GM21528 (cell line): ENCODE measurements at regions not wholly inside any gene's neighbourhood (a gene's known extent, or its start where the extent isn't known, plus 50 kb on each side); places are given as distances from the start of the nearest gene placed in this dataset.
"Not testable (repeated sequence)": the region's sequence is repeated elsewhere in the genome, so short reads cannot be mapped to it uniquely, and the experiment has no call there.

Source experiments
- ATAC-seq: cut with Tn5 transposase; IDR thresholded peaks from one replicate; pipeline ENCODE4 v1.9.1; 2021; ENCODE audit warnings: mild to moderate bottlenecking, moderate library complexity; ENCODE audit not compliant: unreplicated experiment, low FRiP score

DNA sequence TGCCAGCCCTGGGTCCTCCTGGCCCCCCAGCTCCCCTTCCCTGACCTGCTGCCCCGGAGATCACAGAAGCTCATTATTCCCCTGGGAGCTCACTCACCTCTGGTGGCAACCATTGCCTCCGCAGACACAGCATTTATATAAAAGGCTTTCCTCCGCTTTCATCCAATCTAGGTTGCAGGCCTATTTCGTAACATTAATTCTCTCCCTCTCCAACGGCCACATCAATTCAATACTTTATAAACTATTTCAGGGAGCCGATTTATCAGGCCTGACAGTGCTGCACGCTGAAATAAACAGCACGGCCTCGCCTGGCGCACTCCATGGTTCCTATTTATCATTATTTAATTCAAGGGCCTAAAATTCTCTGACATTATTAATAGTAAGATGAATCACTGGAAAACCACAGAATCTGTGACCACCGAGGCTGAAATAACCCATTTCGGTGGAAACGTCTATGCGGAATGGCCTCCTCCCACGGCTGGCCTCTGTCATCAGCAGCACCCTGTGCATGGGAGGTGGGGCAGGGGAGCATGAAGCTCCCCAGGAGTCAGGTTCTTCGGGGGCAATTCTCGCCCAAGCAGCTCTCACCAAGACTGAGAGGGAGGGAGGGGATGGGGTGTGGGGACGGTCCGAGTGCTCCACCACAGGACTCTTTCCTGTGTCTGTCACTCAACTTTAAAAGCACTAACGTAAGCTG is 249.3 kb upstream of the PFKP start:
- ATAC-seq = no peak

DNA sequence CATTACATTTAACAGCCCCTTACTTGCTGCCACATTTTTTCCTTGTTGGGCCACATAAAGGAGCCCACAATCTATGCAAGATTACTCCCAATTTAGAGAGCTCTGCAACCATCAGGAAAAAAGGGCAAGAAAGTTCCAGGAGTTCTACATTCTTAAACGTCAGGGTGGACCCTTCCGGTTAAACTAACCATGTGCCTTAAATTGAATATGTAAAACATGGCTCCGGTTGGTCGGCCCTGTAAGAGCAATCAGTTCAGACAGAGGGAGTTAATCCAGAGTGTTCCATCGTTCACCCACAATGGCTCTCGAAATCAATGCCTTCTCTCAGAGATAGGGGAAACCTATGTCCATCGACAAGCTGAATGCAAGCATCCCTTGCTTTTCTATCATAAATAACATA is 253.7 kb upstream of the PFKP start:
- no peak for ATAC-seq

DNA sequence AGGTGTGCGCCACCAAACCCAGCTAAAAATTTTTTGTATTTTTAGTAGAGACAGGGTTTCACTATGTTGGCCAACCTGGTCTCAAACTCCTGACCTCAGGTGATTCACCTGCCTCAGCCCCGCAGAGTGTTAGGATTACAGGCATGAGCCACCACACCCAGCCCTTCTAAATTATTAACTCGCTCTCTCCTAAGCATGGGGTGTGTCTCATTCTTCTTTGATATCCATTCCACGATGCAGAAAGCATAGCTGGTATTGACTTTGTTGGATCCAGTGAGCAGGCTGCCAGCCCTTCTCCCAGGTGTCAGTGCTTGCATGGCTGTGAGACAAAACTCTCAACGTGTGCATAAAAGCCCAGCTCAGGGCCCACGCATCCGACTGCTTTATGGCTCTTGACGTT is 254.1 kb upstream of the PFKP start:
- ATAC-seq = no peak

DNA sequence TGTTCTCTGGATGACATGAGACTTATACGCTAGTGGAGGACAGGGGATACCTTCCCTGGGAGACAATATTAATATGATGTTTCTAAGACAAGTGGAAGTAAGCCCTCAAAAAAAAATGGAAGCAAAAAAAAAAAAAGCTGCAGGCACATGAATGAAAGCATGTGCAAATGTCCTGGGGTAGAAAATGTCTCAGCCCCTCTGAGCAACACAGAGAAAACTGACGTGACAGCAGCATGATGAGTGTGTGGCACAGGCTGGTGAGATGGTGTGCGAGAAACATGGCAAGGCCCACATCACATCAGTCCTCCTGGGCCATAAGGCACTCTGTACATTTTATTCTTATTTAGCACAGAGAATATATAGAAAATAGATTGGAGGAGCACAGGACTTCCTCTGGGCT is 254.7 kb upstream of the PFKP start:
- ATAC-seq = no peak

DNA sequence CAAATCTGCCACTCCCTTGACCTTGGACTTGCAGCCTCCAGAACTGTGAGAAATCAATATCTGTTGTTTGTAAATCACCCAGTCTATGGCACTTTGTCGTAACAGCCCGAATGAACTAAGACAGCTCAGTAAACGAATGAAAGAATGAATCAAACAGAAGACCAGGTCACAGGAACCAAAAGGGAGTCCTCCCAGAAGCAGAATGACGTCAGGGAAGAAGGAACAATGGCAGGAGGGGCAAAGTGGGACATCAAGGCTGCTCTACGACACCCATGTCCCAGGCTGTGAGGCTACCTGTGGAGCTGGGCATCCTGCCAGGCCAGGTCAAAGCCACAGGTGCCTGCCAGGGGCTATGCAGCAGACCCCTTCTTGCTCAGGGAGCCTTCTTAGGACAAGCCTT is 267.2 kb upstream of the PFKP start:
- ATAC-seq = no peak

DNA sequence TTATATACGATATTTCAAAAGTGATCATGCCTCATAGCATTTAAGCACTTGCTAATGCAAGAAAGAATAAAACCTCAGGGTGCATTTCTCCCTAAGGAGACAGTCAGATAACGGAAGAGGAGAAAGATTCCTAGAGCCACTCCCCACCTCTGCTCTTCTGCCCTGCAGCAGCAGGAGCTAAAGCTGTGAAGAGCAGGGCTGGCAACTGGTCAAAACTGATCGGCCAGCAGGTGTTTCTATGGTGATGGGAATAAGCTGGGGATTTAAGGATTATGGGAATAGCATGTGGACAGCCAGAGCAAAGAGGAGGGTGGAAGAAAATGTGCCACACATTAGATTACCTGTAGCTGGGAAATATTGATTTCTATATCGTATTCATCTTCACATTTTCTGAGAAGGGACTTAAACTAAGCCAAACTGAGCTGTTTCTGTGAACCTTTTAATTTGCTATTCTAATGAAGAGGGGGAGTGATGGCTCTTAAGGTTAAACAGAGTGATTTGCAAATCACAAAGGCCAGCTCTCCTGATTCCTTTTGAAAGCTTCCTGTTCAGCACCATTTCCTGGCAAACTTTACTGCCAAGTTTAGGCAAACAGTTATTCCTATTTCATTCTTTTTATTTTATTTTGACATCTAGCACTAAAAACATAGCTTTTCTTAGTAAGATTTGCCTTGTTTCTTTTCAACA is 268.9 kb upstream of the PFKP start:
- no peak for ATAC-seq

DNA sequence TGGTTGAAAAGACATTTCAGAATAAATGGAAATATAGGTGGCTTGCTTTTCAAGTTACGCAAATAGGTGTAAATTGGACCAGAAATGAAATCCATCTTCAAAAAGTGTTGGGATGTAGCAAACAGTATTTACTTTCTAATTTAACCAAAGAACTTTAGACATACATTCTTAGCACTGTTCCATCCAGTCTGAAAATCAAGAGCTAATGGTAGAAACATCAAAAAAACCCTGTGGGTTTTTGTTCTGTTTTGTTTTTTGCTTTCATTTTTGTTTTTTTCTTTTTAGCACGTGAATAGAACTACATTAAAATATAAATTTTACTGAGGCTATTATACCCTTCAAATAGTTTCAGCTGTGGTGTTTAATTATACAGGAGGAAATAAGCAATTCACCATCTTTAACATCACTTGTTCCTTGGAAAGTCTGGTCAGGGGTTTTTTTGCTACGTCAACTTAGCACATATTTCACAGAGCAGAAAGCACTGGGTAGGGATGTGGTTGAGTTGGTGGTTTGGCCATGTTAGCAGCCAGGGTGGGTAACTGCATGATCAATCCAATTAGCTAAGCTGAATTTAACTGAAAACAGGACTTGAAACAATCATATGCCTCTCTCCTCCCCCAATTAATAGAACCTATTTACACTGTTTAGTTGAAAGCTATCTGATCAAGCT is 275.4 kb upstream of the PFKP start:
- peak; percentile 85 for ATAC-seq

DNA sequence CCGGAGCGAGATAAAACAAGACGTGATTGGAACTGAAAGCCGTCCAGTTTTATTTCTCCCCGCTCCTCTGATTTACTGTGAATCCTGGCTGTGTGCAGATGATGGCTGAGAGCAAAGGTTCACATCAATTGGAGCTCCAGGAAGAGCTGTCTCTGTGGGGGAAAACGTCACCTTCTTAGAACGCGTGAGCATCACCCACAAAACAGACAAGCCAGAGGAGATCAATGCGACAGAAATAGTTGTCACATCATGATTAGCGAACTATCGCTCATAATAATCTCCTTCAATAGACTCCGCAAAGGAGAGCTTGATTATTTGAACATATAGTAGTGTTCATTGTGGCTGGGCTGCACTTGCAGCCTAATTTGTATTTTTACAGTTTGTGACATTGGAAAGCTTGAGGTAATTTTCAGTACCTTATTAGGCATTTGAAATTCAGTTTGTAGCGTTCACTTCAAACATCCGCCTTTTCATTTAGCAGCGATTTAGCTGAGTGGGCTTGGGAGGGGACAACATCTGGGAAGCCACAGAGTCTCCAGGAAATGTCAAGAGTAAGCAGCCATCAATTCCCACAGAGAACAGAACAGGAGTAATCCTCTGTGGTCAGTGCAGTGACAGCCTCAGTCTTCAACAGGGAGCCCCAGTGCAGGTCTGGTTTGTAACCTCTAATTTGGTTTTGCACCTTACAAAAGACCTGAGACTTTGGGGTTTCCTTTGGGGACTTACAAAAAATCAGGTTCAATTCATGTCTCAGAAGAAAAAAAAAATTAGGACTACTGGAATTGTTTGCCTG is 276.8 kb upstream of the PFKP start:
- no peak for ATAC-seq

DNA sequence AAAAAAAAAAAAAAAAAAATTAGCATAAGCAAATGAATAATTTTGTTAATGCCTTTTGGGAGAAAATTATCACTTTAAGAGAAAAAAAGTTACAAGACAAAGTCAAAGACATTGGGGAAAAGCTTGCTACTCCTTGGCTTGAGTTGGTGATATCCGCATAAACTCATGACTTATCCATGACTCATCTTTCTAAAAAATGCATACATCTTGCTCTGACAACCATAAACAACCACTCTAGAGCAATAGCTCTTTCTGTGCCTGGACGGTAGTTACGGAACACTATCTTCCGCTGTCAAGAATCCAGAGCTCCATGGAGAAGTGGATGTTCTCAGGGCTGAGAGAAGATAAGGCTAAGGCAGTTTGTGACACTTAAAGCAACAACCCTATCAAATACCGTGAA is 281.1 kb upstream of the PFKP start:
- ATAC-seq = no peak

DNA sequence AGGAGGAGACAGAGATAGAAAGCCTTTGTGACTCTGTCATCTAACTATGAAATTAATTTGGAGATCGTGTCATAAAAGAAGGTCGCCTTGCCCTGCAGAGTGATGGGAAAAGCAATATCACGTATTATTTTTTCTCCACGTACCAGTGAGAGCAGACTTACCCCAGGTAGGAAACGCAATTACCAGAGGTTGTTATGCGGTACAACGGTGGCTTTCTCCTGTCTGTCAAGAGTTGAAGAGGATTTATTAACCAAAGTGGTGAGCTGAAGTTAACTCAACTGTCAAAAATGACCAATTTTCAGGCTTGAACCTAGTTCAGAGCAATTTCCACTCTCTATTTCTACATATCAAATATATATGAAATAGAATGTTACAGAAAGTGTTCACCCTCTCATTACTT is 282.6 kb upstream of the PFKP start:
- ATAC-seq = no peak

DNA sequence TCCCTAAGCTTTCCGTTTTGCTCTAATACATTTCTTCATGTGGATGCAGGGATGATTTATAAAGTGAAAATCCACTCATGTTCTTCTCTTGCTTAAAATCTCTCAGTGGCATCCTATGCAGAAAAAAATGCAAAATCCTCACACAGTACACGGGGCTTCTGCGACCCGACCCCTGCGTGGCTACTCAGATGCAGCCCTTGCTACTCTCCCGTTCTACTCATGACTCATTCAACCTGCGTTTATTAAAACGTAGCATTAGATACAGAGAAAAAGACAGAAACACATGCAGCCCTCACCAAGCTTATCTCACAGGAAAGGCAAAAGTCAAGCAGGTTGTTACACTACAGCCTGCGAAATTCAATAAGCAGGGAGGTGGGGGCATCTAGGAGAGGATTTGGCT is 284.4 kb upstream of the PFKP start:
- ATAC-seq = no peak

DNA sequence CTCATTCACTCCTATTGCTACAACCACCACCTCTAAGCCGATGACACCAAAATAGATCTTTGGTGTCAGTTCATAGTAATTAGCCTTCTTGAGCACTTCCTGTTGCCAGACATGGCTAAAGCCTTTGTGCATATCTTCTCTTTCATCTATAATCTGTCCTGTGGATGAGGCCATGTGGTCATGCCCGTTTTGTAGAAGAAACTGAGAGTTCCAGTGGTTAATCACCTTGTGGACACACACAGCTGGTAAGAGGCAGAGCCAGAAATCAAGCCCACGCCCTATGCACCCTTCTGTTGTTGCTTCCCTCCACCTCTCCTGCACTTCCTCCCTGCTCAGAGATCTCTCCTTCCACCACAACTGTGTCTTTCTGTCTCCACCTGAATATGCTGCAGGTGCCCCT is 285.1 kb upstream of the PFKP start:
- ATAC-seq = no peak

DNA sequence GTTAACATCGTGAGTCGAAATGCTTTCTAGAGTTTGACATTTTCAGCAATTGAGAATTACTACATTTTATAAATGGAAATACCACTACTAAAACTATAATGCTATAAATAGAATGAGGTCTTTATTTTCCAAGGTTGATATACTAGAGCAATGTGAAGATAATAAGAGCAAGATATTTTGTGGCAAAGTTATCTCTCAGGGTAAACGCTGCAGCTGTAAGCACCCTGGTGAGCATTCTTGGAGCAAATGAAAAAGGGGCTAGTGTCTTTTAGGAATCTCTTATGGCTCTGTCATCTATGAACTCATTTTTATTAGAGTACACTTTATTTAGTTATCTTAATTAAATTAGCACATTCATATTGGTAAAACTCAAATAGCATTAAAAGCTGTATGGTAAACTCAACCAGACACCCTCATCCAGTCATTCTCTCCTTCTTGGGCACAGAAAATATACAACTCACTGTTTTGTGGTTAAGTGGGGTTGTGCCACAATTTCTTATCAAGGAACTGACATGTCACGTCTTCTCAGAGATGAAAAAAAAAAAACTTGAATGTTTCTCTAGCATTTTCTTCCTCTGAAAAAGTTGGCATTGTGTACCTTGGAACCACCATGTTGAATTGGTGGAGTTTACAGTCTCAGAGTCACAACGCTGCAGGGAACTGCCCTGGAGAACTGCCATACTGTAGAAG is 289.5 kb upstream of the PFKP start:
- no peak for ATAC-seq

DNA sequence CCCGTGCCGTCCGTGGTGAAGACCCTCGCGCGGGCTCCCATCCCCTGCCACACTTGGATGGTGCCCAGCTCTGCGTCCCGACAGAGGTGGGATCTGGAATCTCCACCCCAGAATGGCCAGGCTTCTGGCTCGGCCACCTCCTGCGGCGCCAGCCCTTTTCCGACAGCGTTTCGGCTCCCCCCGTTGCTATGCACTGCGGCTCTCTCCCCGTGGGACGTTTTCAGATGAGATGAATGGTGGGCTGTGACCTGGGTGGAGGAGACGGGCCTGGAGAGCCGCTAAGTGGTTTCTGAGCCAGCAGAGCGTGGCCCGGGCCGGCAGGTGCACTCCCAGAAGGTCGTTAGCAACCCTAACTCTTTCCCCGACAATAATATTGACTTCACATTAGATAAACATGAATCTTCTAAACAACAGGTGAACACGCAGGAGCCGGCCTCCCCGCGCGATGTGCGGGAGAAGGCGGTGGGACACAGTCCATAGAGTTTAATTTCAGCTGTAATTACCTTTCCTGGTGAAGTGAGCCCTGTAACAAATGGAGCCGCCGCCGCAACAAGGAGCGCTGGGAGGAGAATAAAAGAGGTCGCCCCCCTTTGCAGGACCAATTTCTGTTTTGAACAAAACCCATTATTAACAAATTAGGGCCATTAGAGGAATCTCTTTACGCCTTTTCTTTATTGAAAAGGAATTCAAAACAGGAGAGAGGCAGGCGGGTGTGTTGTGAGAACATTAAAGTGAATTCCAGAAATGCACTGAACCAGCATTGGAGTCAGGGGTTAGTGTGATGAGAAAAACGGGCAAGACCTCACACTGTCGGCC is 294.3 kb upstream of the PFKP start:
- no peak for ATAC-seq

DNA sequence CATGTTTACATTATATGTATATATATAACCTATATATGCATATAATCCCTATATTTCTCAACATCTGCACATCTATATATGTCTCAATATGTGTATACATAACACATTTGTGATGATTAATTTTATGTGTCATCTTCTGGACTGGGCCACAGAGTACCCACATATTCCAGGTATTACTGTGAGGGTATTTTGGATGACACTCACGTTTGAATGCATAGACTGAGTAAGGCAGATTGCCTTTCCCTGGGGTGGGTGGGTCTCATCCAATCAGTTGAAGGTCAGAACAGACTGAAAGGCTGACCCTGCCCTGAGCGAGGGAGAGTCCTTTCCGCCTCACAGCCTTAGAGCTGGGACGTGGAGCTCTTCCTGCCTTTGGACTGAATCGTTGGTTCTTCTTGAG is 295.2 kb upstream of the PFKP start:
- ATAC-seq = no peak

DNA sequence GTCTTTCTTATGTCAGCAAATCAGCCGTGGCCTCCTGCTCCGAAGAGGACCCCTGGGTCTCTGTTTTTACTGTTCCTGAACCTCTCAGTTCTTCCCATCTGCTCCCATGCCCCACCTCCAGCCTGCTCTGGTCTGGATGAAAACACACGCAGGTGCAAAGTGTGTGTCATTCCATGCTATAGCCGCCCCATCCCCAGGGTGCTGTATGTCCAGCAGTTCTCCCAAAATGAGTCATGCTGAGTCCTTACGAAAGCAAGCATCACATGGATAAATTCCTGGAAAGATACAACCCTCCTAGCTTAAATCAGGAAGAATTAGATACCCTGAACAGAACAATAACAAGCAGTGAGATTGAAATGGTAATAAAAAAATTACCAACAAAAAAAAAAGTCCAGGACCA is 300.1 kb upstream of the PFKP start:
- not testable (repeated sequence) for ATAC-seq

DNA sequence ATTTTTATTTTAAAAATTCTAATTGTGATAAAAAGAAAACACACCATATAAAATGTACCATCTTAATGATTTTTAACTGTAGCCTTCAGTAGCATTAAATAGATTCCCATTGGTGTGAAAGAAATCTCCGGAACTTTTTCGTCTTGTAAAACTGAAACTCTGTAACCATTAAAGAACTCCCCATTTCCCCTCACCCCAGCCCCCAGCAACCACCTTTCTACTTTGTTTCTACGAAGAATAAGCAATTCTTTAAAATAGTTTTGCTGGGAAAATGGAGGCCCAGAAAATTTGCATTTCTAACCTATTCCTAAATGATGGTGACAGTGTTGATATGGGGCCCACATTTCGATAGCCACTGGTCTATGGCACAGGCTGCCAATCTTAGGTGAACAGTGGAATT is 305.4 kb upstream of the PFKP start:
- no peak for ATAC-seq

DNA sequence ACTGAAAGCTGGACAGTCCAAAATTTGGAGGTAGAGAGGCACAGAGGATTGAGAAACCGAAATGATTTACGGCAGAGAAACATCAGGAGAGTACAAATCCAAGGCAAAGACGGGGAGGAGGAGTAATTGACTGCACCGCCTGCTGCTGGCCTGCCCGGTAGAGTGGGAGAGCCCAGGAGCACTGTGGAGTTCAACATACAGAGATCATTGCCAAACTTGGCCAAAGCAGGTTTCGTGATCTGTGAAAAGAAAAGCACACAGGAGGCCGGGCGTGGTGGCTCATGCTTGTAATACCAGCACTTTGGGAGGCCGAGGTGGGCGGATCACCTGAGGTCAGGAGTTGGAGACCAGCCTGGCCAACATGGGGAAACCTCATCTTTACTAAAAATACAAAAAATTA is 306.0 kb upstream of the PFKP start:
- no peak for ATAC-seq

DNA sequence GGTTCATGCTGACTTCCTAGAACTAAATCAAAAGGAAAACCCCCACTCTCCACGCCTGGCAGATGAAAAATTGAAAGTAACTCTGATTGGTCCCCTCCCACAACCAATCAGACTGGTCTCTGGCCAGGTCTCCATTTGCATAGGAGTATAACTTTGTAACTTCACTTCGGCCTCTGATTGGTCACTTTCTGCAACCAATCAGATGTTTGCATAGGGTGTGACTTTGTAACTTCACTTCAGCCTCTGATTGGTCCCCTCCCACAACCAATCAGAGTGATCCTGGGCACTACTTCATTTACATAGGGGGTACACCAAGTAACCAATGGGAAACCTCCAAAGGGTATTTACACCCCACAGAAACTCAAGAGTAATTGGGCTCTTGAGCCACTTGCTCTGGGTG is 306.6 kb upstream of the PFKP start:
- no peak for ATAC-seq

DNA sequence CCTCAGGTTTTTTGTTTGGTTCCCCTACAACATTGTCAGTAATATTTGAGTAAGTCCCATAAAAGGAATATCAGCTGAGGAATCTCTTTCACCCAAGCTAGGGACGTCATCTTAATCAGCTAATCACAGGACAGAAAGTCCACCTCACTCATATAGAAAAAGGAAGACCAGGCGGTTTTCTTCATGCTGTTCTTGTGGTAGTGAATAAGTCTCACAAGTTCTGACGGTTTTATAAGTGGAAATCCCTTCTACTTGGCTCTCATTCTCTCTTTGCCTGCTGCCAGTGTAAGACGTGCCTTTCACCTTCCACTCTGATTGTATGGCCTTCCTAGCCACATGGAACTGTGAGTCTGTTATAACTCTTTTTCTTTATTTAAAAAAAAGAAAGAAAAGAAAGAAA is 308.1 kb upstream of the PFKP start:
- ATAC-seq = no peak
